Activated CD4-positive, alpha-beta T cell treated with anti-CD3 and anti-CD28 coated beads for 4 hours (primary cell): ENCODE measurements at regions not wholly inside any gene's neighbourhood (a gene's known extent, or its start where the extent isn't known, plus 50 kb on each side); places are given as distances from the start of the nearest gene placed in this dataset.

ENCODE experiments used
- DNase-seq, 2 donors: peaks; one replicate each; pipeline ENCODE4 v3.0.0-alpha.2; 2020

- no peak for DNase-seq
Observed at GRCh38 chr6:104017410-104018381, 842.0 kb downstream of the HACE1 start.

GRCh38 chr6:104014163-104014959, 845.4 kb downstream of the HACE1 start:
- DNase-seq: no peak

GRCh38 chr6:104013312-104013971, 846.3 kb downstream of the HACE1 start:
- no peak for DNase-seq

- no peak for DNase-seq
Observed at GRCh38 chr6:104010897-104011296, 848.8 kb downstream of the HACE1 start.

GRCh38 chr6:104003803-104004516, 855.8 kb downstream of the HACE1 start:
- no peak for DNase-seq

- DNase-seq: no peak
Observed at GRCh38 chr6:103995571-103995970, 864.1 kb downstream of the HACE1 start.

- no peak for DNase-seq
Observed at GRCh38 chr6:103983860-103984259, 875.9 kb downstream of the HACE1 start.

- no peak for DNase-seq
Observed at GRCh38 chr6:103983011-103983410, 876.7 kb downstream of the HACE1 start.

- DNase-seq: no peak
Observed at GRCh38 chr6:103982574-103982973, 877.1 kb downstream of the HACE1 start.

- DNase-seq: no peak
Observed at GRCh38 chr6:103979308-103979707, 880.4 kb downstream of the HACE1 start.

GRCh38 chr6:103937389-103937788, 922.3 kb downstream of the HACE1 start:
- no peak for DNase-seq

- DNase-seq: no peak
Observed at GRCh38 chr6:103925317-103925716, 934.4 kb downstream of the HACE1 start.

GRCh38 chr6:103910018-103910417, 949.7 kb downstream of the HACE1 start:
- no peak for DNase-seq

GRCh38 chr6:103908898-103909297, 950.8 kb downstream of the HACE1 start:
- no peak for DNase-seq

- DNase-seq: no peak
Observed at GRCh38 chr6:103895136-103895535, 964.6 kb downstream of the HACE1 start.

- no peak for DNase-seq
Observed at GRCh38 chr6:103893141-103893581, 966.6 kb downstream of the HACE1 start.

- no peak for DNase-seq
Observed at GRCh38 chr6:103886951-103887350, 972.8 kb downstream of the HACE1 start.

GRCh38 chr6:103885446-103885845, 974.3 kb downstream of the HACE1 start:
- DNase-seq: no peak

GRCh38 chr6:103879800-103880199, 979.9 kb downstream of the HACE1 start:
- no peak for DNase-seq

GRCh38 chr6:103875221-103875620, 984.5 kb downstream of the HACE1 start:
- no peak for DNase-seq

GRCh38 chr6:103874575-103874974, 985.1 kb downstream of the HACE1 start:
- DNase-seq: no peak

GRCh38 chr6:103872678-103873077, 987.0 kb downstream of the HACE1 start:
- DNase-seq: no peak

- no peak for DNase-seq
Observed at GRCh38 chr6:103872233-103872632, 987.5 kb downstream of the HACE1 start.
